ENCODE measurements at regions not wholly inside any gene's neighbourhood (a gene's known extent, or its start where the extent isn't known, plus 50 kb on each side); places are given as distances from the start of the nearest gene placed in this dataset.

GRCh38 chr4:96708766-96709165 is 868.9 kb downstream of the PDHA2 start:
- no peak overlapping the region for H3K4me3 ChIP-seq (ENCODE audit: low read depth, low read length)
- TF ChIP-seq CTCF (IDR thresholded peaks at IDR 0.05; ENCODE audit: borderline replicate concordance, insufficient read depth, low read depth, low read length), result no peak

GRCh38 chr4:96713271-96713850 is 873.5 kb downstream of the PDHA2 start:
- no peak for TF ChIP-seq CTCF (IDR thresholded peaks at IDR 0.05; ENCODE audit: borderline replicate concordance, insufficient read depth, low read depth, low read length)
- H3K4me3 ChIP-seq (ENCODE audit: low read depth, low read length), result no peak overlapping the region

- no peak overlapping the region for H3K4me3 ChIP-seq (ENCODE audit: low read depth, low read length)
- no peak for TF ChIP-seq CTCF (IDR thresholded peaks at IDR 0.05; ENCODE audit: borderline replicate concordance, insufficient read depth, low read depth, low read length)
Measured at GRCh38 chr4:96729641-96730040, 889.7 kb downstream of the PDHA2 start.

GRCh38 chr4:96730432-96730831 is 890.5 kb downstream of the PDHA2 start:
- TF ChIP-seq CTCF (IDR thresholded peaks at IDR 0.05; ENCODE audit: borderline replicate concordance, insufficient read depth, low read depth, low read length), result no peak
- no peak overlapping the region for H3K4me3 ChIP-seq (ENCODE audit: low read depth, low read length)

- H3K4me3 ChIP-seq (ENCODE audit: low read depth, low read length), result no peak overlapping the region
- no peak for TF ChIP-seq CTCF (IDR thresholded peaks at IDR 0.05; ENCODE audit: borderline replicate concordance, insufficient read depth, low read depth, low read length)
Measured at GRCh38 chr4:96736352-96736889, 896.5 kb downstream of the PDHA2 start.

- TF ChIP-seq CTCF (IDR thresholded peaks at IDR 0.05; ENCODE audit: borderline replicate concordance, insufficient read depth, low read depth, low read length), result no peak
- H3K4me3 ChIP-seq (ENCODE audit: low read depth, low read length), result no peak overlapping the region
Measured at GRCh38 chr4:96739101-96739500, 899.2 kb downstream of the PDHA2 start.

- no peak for TF ChIP-seq CTCF (IDR thresholded peaks at IDR 0.05; ENCODE audit: borderline replicate concordance, insufficient read depth, low read depth, low read length)
- H3K4me3 ChIP-seq (ENCODE audit: low read depth, low read length), result no peak overlapping the region
Measured at GRCh38 chr4:96742332-96743014, 902.6 kb downstream of the PDHA2 start.
